ENCODE measurements at regions not wholly inside any gene's neighbourhood (a gene's known extent, or its start where the extent isn't known, plus 50 kb on each side); places are given as distances from the start of the nearest gene placed in this dataset.
A peak's percentile ranks its signal among the peaks of the same experiment; 100 is the strongest.
"Not testable (repeated sequence)": the region's sequence is repeated elsewhere in the genome, so short reads cannot be mapped to it uniquely, and the experiment has no call there.

DNA sequence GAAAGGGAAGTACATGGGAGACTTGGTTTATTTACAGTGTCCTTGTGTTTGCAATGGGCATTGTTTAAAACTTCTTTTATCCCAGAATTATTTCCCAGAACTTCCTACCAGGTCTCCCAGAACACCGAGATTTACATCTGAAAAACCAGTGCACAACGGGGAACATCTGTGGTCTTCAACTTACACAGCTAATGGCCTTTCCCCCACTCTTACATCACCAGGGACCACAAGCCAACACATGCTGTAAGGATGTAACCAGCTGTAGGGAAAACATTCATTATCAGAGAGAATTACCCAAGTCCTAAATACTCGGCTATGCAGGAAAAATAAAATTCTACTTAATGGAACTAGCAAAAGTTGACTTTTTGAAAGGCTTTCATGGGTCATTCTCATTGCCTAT, 267.6 kb downstream of the DUSP6 start:
- no peak for DNase-seq (ENCODE audit: extremely low read depth in 1 of 11, low read depth in 9 of 11, low spot score in 4 of 11)

DNA sequence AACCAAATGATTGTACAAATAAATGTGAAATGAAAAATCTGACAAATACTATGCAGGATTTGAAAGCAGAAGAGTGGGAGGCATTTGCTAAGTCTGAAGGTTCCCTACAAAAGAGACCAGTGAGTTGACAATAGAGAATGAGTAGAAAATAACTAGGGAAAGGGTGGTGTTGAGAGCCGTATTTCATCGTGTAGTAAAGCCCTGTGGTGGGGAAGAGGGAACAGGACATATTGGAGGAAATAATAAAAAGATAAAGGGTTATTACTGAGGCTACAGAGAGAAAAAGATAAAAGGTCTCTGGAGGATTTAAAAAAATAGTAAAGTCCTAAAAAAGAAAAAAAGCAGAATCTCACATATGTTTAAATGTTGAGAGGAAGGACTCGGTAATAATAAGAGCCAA, 268.8 kb downstream of the DUSP6 start:
- no peak for DNase-seq (ENCODE audit: extremely low read depth in 1 of 11, low read depth in 9 of 11, low spot score in 4 of 11)

DNA sequence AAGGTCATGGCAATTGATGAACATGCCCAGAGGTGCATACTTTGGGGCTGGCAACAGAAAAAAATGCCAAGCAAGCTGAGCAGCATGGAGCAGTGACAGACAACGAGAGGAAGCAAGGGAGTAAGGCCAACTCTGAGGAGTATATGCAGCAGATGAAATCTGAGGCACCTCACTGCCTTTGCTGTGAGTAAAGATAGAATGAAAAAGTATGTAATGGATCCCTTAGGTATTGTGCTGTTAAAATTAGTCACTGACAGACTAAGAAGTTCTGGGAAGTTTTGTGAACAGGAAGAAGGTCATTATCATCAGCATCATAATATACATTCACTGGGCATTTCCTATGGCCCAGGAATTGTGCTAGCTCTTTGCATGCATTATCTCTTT, 269.9 kb downstream of the DUSP6 start:
- DNase-seq (ENCODE audit: extremely low read depth in 1 of 11, low read depth in 9 of 11, low spot score in 4 of 11): no peak

DNA sequence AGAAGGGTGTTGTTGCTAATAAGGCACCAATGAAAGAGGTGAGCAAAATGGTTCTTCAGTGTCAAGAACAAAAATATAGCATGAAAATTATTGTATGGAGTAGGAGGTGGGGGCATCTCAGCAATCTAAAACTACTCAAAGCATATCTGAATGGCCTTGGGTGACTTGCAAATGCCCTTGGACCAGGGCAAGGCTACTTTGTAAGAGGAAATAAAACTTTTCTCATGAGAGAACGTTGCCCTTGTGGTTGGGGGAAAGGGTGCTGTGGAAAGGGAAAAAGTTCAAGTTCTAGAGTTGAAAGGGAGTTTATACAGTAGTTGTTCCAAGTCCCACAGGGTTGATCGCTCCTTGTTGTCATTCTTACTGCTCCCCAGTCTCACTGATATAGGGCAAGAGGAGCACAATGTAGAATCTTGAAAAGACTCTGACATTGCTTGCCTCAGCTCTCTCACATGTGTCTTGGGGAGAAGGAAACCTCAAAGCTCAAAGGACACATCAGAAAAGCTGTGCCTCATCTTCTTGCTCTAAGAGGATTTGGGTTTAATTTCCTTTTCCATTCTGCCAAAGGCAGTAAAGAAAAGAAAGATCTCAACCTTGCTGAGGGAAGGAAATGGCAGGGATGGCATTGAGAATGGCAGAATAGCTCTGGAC, 270.5 kb downstream of the DUSP6 start:
- no peak for DNase-seq (ENCODE audit: extremely low read depth in 1 of 11, low read depth in 9 of 11, low spot score in 4 of 11)

DNA sequence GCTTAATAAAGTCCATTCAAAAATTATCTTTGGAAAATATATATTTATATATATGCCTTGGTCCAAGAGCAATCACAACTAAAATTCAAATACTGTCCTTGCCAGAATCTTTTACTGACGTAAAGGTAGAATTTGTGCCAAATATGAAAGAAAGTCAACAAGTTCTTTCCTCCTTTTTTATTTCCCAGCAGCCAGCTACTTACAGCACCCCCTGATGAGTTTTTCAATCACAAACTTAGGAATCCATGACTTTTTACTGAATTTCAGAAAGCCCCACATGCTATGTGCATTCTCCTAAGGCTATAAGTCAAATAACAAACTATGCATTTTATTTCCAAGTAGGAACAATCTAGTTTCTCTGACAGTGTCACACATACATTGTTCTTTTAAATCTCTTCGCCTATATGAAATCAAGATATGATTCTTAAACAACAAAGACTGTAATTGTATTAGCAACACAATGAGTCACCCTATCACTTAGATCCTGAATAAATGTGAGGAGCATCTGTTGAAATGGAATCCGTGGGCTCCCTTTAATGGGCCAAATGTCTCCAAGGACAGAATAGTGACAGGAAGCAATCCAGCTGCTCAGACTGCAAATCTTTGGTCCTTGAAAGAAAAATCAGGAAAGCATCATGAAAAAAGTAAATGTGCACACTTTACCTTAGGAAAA, 271.4 kb downstream of the DUSP6 start:
- no peak for DNase-seq (ENCODE audit: extremely low read depth in 1 of 11, low read depth in 9 of 11, low spot score in 4 of 11)

DNA sequence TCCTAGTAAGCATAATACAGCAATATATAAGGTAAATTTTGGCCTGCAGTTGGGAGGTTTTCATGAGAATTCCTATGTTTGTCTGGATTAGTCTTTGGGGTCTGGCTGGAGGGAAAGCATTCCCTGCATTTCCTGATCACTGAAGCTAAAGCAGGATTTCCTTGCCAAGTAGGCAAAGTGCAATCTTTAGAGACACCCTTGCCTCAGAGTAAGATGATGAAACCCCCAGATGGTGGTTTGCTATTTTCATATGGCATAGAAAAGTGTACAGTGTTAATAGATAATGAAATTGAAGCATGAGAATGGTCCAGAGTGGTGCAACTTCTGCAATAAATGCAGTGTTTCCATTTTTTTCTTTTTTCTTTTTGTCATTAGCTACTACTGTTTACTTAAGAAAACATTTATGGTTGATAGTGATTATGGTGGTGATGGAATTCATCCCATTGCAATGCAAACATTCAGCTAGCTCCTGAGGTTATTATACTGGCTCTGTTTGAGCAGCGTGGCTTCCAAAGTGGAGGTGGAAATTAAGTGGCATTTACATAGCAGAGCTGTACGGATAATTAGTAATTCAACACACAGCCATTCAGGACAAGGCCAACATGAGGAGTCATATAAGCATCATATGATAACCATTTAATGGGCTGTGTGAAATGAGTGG, 276.3 kb downstream of the DUSP6 start:
- DNase-seq (ENCODE audit: extremely low read depth in 1 of 11, low read depth in 9 of 11, low spot score in 4 of 11): no peak

DNA sequence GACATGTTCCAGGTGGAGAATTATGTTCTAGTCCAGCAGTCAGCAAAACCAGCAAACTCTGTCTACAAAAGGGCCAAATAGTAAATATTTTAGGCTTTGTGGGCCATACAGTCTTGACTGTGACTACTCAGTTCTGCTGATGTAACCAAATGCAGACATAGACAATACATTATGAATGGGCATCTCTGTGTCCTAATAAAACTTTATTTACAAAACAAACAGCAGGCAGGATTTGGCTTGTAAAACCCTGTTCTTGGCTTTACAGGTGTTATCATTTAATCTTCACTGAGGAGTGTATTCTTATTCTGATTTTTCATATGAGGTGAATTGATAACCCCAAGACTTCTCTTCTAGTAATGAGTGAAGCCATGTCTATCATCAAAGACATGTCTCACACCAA, 278.6 kb downstream of the DUSP6 start:
- no peak for DNase-seq (ENCODE audit: extremely low read depth in 1 of 11, low read depth in 9 of 11, low spot score in 4 of 11)

DNA sequence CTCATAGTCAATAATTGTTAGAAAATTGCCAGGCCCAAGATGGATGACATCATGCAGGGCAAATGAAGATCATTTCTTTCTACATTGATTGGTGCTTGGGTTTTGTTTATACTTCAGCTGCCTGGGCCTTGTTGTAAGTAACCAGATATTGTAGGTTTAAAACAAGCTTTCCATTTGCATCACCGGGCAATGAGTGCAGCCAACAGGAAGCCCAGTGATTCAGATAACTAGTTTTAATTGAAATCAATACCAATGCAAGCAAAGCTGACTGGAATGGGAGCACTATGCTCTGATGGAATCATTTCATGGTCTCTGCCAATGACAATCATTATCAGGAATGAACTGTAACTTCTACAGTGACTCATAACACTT, 279.3 kb downstream of the DUSP6 start:
- no peak for DNase-seq (ENCODE audit: extremely low read depth in 1 of 11, low read depth in 9 of 11, low spot score in 4 of 11)

DNA sequence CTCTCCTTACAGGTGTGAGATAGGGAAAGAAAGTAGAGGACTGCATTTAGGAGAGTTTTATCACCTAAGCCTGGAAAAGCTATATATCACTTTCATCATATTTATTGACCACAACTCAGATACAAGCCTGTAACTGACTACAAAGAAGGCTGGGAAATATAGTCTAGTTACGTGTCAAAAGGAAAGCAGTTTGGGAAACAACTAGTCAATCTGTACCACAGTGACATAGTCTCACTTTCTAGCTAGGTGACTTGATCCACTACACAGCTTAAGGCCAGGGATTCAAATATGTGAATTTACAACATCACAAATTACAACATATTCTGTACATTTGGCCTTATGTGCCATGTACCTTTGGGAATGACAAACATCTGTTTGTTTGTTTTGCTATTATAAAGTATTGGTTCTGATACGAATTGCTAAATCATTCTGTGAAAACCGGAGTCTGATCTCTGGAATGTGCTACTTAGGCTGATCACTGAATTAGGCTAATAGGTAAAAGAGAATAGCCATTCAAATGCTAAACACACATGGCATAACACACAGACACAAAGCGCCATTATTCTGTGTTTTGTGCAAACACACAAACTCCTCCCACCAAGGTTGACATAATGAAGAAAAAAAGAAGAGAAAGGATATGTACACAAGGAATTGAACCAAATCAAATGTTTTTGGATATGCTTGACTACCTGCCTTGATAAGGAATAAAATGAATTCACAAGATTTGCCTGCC, 279.8 kb downstream of the DUSP6 start:
- peak in 1 of 11 donors; percentile 43 for DNase-seq (ENCODE audit: extremely low read depth in 1 of 11, low read depth in 9 of 11, low spot score in 4 of 11)

DNA sequence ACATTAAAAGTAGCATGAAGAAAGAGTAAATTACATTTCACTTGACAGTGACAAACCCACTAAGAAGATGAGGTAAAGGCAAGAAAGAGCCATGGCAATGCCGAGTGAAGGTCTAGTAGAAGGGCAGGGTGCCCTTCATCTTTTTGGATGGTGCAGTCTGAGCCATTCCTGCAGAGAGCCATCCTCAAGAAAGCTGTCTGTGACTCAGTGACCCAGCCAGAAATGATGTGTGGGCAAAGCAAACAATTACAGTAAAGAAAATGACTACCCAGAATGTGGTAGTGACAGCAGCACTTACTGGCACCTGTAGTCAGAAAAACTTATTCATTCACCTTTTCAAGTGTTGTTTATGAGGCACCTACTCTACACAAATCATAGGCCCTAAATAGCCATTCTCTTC, 281.7 kb downstream of the DUSP6 start:
- no peak for DNase-seq (ENCODE audit: extremely low read depth in 1 of 11, low read depth in 9 of 11, low spot score in 4 of 11)

DNA sequence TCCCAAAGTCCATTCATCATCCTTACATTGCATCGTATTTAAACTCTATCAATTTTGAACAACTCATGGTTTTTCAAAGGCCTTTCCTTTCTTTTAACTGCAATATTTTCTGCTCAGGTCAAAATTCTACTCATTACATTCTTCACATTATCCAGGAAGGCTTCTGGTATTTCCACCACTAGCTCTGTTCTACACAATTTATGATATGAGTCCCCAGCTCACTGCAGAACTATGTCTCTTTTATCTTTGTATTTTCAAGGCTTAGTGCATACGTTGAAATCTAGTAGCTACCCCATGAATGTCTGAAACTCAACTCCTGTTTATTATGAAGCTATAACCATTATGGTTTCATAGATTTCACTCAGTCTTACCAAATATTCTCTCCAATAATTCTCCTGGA, 282.9 kb downstream of the DUSP6 start:
- no peak for DNase-seq (ENCODE audit: extremely low read depth in 1 of 11, low read depth in 9 of 11, low spot score in 4 of 11)

DNA sequence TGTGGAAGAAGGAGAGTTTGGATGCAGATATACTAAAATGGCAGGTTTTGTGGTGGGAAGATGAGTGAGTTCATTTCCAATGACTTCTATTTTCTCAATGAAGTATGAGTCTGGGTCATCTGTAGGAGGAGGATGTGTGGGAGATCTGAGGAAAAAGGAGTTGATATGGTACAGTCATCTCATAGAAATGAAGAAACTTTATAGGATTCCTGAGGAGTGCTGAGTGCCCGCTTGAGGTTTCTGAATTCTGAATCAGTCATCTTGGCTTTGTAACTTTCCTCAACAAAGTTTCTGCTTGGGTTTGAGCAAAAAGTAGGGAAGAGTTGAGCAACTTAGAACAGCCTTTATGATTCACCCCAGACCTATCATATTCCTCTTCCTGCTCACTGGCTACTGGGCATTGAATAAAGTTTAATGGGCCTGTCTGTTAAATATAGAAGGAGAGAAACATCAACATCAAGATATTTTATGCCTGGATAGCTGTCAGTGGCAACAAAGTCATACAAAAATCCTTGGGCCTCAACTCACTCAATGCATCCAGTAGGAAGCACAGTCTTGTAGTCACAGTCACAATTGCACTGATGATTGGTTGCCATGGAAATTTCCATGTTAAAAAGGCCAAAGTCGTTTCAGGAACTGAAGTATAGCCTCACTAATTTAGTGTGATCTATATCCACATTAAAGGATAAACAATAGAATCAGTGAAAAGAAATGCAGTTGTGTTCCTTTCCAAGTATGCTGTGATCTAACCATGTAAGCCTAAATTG, 284.7 kb downstream of the DUSP6 start:
- no peak for DNase-seq (ENCODE audit: extremely low read depth in 1 of 11, low read depth in 9 of 11, low spot score in 4 of 11)

DNA sequence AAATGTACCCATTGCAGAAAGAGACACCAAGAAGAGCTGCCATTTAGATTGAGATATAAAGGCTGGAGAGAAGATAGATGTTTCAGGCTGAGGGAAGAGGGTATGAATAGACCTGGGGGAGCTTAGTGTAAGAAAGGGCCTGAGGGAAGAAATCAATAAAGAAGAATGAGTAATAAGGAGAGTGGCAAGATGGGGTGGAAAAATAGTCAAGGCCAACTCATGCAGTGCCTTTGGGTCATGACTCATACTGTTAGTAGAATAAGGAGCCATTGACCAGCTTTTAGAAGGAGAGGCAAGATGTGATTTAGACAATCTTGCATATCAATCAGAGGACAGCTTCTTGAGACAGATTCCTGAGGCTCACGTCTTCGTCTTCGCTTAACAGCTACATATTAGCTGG, 287.5 kb downstream of the DUSP6 start:
- DNase-seq (ENCODE audit: extremely low read depth in 1 of 11, low read depth in 9 of 11, low spot score in 4 of 11): no peak

DNA sequence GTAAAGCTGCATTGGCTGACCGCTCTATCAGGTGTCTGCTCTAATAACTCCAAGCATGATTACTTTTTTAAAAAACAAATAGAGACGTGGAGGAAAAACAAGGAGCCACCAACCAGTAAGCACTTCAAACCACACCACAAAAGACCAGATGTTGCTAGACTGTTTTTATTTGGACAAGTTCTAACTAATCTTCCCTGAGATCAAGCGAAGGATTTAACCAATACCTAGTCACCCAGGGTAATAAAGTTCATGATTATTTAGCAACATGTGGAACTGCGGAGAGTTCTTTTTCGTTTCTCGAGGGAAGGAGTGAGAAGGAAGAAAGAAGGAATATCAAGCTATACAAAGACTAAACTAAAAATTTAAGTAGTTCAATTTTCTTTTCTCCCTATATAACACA, 288.1 kb downstream of the DUSP6 start:
- no peak for DNase-seq (ENCODE audit: extremely low read depth in 1 of 11, low read depth in 9 of 11, low spot score in 4 of 11)

DNA sequence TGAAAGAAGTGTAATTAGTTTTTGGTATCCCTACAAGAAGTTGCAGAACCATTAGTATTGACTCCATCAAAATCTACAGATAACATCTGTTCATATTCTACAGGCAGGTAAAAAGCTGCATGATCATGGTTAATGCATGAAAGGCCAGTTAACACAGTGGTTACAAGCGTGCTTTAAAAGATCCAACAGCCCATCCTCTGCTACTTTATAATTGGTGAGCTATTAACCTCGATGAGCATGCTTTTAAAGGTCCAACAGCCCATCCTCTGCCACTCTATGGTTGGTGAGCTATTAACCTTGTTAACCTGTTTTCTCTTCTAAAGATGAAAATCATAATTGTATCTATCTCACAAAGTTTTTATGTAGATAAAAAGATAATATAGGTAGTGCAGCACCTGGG, 289.3 kb downstream of the DUSP6 start:
- no peak for DNase-seq (ENCODE audit: extremely low read depth in 1 of 11, low read depth in 9 of 11, low spot score in 4 of 11)

DNA sequence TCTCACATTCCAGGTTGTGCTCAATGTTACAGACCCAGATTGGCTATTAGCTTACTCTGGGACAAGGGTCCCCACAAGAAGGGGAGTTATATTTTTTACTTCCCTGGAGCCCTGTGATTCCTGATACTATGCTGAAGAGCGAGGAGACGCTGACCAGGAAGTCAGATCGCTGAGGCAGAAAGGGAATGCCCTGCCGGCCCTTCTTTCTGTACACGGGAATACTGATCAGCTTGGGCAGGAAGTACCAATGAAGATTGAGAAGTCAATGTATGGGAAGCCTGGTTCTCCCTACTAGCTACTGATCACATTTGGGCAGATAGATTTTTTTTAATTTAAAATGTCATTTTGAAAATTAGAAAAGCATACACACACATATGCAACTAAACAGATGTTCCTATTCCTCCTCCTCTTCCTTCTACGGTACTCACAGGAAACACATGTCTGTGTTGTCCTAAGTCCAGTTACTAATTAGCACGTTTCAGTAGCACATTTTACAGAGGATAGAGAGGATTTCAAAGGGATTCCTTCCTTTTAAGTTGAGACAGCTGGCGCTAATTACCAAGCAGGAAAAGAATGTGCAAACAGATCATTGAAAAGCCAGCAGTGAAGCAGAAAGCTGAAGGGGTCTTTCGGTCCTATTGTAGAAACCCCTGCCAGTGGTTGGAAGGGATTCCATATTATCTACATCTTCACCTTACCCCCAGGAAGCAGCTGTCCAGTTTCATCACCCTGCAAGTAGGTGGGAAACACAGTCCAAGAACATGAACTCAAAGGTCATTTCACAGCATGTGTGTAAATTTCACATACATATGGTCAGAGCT, 292.4 kb downstream of the DUSP6 start:
- DNase-seq (ENCODE audit: extremely low read depth in 1 of 11, low read depth in 9 of 11, low spot score in 4 of 11): no peak

DNA sequence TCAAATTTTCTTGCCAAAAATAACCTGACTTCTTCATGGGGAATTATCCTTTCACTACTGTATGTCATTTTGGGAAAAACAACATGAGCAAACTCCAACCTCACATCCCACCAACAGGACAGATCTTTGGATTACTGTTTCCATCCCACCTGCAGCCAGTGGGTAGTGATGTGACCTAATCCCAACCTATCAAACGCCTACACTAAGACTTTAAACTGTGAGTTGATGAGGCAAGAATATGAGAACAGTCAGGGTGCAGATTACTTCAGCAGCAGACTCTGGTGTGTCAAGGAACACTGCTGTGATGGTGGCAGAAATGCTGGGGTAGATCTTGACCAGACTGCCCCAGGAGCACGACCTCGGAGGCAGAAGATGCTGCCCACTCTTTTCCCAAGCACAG, 293.2 kb downstream of the DUSP6 start:
- DNase-seq (ENCODE audit: extremely low read depth in 1 of 11, low read depth in 9 of 11, low spot score in 4 of 11): no peak

DNA sequence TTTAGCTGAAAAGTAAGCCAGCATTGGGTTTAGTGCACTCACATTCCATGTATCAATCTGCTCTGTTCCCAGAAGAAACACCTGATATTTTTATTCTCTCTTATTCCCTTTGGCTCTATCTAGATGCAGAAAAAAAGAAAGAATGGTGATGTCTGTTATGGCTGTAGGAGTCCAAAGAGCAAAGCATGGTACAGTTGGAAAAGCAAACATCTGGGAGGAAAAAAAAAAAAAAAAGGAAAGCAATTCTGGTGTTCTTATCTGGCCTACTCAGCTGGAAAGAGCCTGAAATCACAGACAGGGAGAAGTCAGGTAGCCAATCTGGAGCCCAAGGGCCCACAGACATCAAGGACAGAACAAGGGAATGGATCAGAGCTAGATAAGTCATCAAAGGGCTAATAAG, 293.9 kb downstream of the DUSP6 start:
- no peak for DNase-seq (ENCODE audit: extremely low read depth in 1 of 11, low read depth in 9 of 11, low spot score in 4 of 11)

DNA sequence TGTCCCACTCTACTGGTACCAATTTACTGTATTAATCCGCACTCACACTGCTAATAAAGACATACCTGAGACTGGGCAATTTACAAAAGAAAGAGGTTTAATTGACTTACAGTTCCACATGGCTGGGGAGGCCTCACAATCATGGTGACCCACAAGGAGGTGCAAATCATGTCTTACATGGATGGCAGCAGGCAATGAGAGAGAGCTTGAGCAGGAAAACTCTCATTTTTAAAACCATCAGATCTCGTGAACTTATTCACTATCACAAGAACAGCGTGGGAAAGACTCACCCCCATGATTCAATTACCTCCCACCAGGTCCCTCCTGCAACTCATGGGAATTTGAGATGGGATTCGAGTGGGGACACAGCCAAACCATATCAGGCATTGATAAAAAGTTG, 298.5 kb downstream of the DUSP6 start:
- not testable (repeated sequence) for DNase-seq (ENCODE audit: extremely low read depth in 1 of 11, low read depth in 9 of 11, low spot score in 4 of 11)

Data from renal cortex interstitium (tissue), 11 donors.